OCI-LY7 (cell line): ENCODE measurements at regions not wholly inside any gene's neighbourhood (a gene's known extent, or its start where the extent isn't known, plus 50 kb on each side); places are given as distances from the start of the nearest gene placed in this dataset.

Experiments
- EZH2phosphoT487 ChIP-seq: fragments of 200-600 bp; sonication (generic); IDR thresholded peaks from 2 replicates; pipeline ENCODE4 v1.6.1; 2018; ENCODE audit warnings: low read depth, borderline replicate concordance, mild to moderate bottlenecking, mixed run types, antibody characterized with exemption, low read length, moderate library complexity, mixed read lengths
- TF ChIP-seq, protein P1 (sequence below): fragments of 200-600 bp; sonication (generic); conservative IDR thresholded peaks from 2 replicates; pipeline ENCODE4 v1.5.1; 2014; ENCODE audit warnings: mild to moderate bottlenecking, antibody characterized with exemption, low read length, moderate library complexity, mixed read lengths

- TF ChIP-seq, protein P1, sequence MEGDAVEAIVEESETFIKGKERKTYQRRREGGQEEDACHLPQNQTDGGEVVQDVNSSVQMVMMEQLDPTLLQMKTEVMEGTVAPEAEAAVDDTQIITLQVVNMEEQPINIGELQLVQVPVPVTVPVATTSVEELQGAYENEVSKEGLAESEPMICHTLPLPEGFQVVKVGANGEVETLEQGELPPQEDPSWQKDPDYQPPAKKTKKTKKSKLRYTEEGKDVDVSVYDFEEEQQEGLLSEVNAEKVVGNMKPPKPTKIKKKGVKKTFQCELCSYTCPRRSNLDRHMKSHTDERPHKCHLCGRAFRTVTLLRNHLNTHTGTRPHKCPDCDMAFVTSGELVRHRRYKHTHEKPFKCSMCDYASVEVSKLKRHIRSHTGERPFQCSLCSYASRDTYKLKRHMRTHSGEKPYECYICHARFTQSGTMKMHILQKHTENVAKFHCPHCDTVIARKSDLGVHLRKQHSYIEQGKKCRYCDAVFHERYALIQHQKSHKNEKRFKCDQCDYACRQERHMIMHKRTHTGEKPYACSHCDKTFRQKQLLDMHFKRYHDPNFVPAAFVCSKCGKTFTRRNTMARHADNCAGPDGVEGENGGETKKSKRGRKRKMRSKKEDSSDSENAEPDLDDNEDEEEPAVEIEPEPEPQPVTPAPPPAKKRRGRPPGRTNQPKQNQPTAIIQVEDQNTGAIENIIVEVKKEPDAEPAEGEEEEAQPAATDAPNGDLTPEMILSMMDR: no peak
- no peak for TF ChIP-seq EZH2phosphoT487
Measured at GRCh38 chr4:138897811-138898226, 117.8 kb upstream of the NOCT start.
